ENCODE measurements at regions not wholly inside any gene's neighbourhood (a gene's known extent, or its start where the extent isn't known, plus 50 kb on each side); places are given as distances from the start of the nearest gene placed in this dataset.

DNA sequence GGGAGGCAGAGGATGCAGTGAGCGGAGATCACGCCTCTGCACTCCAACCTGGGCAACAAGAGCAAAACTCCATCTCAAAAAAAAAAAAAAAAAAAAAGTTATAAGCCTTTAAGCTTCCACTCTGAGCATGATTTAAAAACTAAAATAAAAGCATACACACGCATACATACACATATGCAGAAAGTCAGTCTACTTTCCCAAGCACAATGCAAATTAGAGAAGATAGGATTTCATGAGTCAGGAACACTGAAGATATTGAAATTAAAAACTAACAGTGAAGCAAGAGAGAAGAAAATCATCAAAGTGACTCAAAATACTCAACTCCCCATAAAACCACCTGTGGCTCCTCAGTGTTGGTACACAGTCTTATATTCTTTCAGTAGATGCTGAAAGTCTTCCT is 1009.5 kb upstream of the WWC1 start:
- peaks cover 4% of the 10 kb centered on the region for H3K27me3 ChIP-seq (ENCODE audit: control insufficient read depth, extremely low read depth, insufficient read depth, low read length)
- no peaks in the 10 kb centered on the region for H3K36me3 ChIP-seq (ENCODE audit: control insufficient read depth in 2 of 2, extremely low read depth in 1 of 2, insufficient read depth in 2 of 2, low read length in 2 of 2)
- H4K20me1 ChIP-seq (ENCODE audit: control insufficient read depth, extremely low read depth, insufficient read depth, low read length), result no peaks in the 10 kb centered on the region
- no peaks in the 10 kb centered on the region for H3K9me3 ChIP-seq (ENCODE audit: control insufficient read depth, low read depth, low read length)
- no peak overlapping the region for H3K4me2 ChIP-seq (ENCODE audit: control insufficient read depth, extremely low read depth, insufficient read depth, low read depth, low read length)
- no peak overlapping the region for H2AFZ ChIP-seq (ENCODE audit: control insufficient read depth, low read length)
- FAIRE-seq (no peak), DNase-seq (ENCODE audit: low read depth, low spot score) (no peak)
- H3K79me2 ChIP-seq (ENCODE audit: control insufficient read depth, insufficient read depth, low read length), result no peaks in the 10 kb centered on the region
- no peaks in the 10 kb centered on the region for H3K4me1 ChIP-seq (ENCODE audit: control insufficient read depth, extremely low read depth, insufficient read depth, low read length)
- TF ChIP-seq, protein P1, sequence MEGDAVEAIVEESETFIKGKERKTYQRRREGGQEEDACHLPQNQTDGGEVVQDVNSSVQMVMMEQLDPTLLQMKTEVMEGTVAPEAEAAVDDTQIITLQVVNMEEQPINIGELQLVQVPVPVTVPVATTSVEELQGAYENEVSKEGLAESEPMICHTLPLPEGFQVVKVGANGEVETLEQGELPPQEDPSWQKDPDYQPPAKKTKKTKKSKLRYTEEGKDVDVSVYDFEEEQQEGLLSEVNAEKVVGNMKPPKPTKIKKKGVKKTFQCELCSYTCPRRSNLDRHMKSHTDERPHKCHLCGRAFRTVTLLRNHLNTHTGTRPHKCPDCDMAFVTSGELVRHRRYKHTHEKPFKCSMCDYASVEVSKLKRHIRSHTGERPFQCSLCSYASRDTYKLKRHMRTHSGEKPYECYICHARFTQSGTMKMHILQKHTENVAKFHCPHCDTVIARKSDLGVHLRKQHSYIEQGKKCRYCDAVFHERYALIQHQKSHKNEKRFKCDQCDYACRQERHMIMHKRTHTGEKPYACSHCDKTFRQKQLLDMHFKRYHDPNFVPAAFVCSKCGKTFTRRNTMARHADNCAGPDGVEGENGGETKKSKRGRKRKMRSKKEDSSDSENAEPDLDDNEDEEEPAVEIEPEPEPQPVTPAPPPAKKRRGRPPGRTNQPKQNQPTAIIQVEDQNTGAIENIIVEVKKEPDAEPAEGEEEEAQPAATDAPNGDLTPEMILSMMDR (optimal IDR thresholded peaks at IDR 0.05 in 1 of 3, IDR thresholded peaks at IDR 0.05 in 1 of 3, conservative IDR thresholded peaks at IDR 0.05 in 1 of 3; ENCODE audit: extremely low read depth in 1 of 3, insufficient read depth in 2 of 3, low read length in 3 of 3), result no peak
- no peak for TF ChIP-seq EZH2 (IDR thresholded peaks at IDR 0.05; ENCODE audit: low read length)
- dilution Hi-C loops (cut with MboI; ENCODE audit: extremely low pct_ligation_motif_present, low sequenced_read_pairs), result no loop called here
- no peak overlapping the region for H3K9ac ChIP-seq (ENCODE audit: control insufficient read depth, extremely low read depth, insufficient read depth, low read length)
- no peak overlapping the region for H3K4me3 ChIP-seq (ENCODE audit: control insufficient read depth in 2 of 3, extremely low read depth in 1 of 3, insufficient read depth in 2 of 3, low read depth in 1 of 3, low read length in 3 of 3)
- no peak overlapping the region for H3K27ac ChIP-seq (ENCODE audit: control insufficient read depth, insufficient read depth, low read length)
- H3K9me1 ChIP-seq (ENCODE audit: control insufficient read depth, extremely low read depth, insufficient read depth, low read length), result no peaks in the 10 kb centered on the region

DNA sequence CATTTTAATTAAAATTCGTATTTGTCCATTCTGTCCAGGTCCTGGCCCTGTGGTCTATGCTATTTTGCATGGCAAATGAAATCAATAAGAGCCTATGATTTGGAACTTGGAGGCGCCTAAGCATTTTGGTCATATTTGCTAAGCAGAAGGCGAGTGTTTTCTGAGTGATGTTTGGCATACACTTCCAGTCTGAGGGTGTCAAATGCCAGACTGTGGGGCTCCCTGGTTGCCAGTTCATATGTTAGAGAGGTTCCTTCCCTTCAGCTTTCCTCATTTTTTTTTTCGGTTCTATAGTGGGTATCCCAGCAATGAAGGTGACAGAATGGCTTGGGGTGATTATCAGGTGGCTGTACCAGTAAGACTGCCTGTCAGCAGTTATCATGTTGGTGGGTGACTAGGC is 1007.8 kb upstream of the WWC1 start:
- no peak overlapping the region for H3K9ac ChIP-seq (ENCODE audit: control insufficient read depth, extremely low read depth, insufficient read depth, low read length)
- H2AFZ ChIP-seq (ENCODE audit: control insufficient read depth, low read length), result no peak overlapping the region
- peaks cover 4% of the 10 kb centered on the region for H3K27me3 ChIP-seq (ENCODE audit: control insufficient read depth, extremely low read depth, insufficient read depth, low read length)
- dilution Hi-C loops (cut with MboI; ENCODE audit: extremely low pct_ligation_motif_present, low sequenced_read_pairs), result no loop called here
- H4K20me1 ChIP-seq (ENCODE audit: control insufficient read depth, extremely low read depth, insufficient read depth, low read length), result no peaks in the 10 kb centered on the region
- H3K27ac ChIP-seq (ENCODE audit: control insufficient read depth, insufficient read depth, low read length), result no peak overlapping the region
- FAIRE-seq (no peak), DNase-seq (ENCODE audit: low read depth, low spot score) (no peak)
- H3K4me1 ChIP-seq (ENCODE audit: control insufficient read depth, extremely low read depth, insufficient read depth, low read length), result no peaks in the 10 kb centered on the region
- no peak for TF ChIP-seq EZH2 (IDR thresholded peaks at IDR 0.05; ENCODE audit: low read length)
- TF ChIP-seq, protein P1 (optimal IDR thresholded peaks at IDR 0.05 in 1 of 3, IDR thresholded peaks at IDR 0.05 in 1 of 3, conservative IDR thresholded peaks at IDR 0.05 in 1 of 3; ENCODE audit: extremely low read depth in 1 of 3, insufficient read depth in 2 of 3, low read length in 3 of 3), result no peak
- no peaks in the 10 kb centered on the region for H3K79me2 ChIP-seq (ENCODE audit: control insufficient read depth, insufficient read depth, low read length)
- no peak overlapping the region for H3K4me3 ChIP-seq (ENCODE audit: control insufficient read depth in 2 of 3, extremely low read depth in 1 of 3, insufficient read depth in 2 of 3, low read depth in 1 of 3, low read length in 3 of 3)
- no peaks in the 10 kb centered on the region for H3K36me3 ChIP-seq (ENCODE audit: control insufficient read depth in 2 of 2, extremely low read depth in 1 of 2, insufficient read depth in 2 of 2, low read length in 2 of 2)
- no peaks in the 10 kb centered on the region for H3K9me1 ChIP-seq (ENCODE audit: control insufficient read depth, extremely low read depth, insufficient read depth, low read length)
- H3K9me3 ChIP-seq (ENCODE audit: control insufficient read depth, low read depth, low read length), result no peaks in the 10 kb centered on the region
- no peak overlapping the region for H3K4me2 ChIP-seq (ENCODE audit: control insufficient read depth, extremely low read depth, insufficient read depth, low read depth, low read length)

Data from keratinocyte (primary cell).